ENCODE measurements at regions not wholly inside any gene's neighbourhood (a gene's known extent, or its start where the extent isn't known, plus 50 kb on each side); places are given as distances from the start of the nearest gene placed in this dataset.

DNA sequence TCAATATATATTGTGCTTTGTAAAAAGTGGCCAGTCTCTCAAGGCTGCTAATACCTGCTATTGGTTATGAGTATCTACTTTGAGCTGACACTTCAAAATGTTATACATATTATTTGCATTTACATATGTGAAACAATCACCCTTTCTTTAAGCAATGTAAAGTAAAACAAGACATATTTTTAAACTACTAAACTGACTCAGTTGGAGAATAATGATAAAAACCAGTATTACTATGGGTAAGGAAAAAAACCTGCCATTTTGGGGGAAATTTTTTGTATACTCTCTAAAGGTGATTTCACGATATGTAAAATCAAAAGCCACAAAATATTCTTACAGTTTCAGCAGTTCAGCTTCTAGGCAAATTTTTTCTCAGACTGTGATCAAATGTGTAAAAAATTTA, 232.3 kb downstream of the PRL start:
- TF ChIP-seq, protein P1, sequence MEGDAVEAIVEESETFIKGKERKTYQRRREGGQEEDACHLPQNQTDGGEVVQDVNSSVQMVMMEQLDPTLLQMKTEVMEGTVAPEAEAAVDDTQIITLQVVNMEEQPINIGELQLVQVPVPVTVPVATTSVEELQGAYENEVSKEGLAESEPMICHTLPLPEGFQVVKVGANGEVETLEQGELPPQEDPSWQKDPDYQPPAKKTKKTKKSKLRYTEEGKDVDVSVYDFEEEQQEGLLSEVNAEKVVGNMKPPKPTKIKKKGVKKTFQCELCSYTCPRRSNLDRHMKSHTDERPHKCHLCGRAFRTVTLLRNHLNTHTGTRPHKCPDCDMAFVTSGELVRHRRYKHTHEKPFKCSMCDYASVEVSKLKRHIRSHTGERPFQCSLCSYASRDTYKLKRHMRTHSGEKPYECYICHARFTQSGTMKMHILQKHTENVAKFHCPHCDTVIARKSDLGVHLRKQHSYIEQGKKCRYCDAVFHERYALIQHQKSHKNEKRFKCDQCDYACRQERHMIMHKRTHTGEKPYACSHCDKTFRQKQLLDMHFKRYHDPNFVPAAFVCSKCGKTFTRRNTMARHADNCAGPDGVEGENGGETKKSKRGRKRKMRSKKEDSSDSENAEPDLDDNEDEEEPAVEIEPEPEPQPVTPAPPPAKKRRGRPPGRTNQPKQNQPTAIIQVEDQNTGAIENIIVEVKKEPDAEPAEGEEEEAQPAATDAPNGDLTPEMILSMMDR (conservative IDR thresholded peaks at IDR 0.05; ENCODE audit: low read length) = no peak
- TF ChIP-seq EZH2phosphoT487 (IDR thresholded peaks at IDR 0.05; ENCODE audit: borderline replicate concordance, low read depth, low read length) = no peak
